Suprapubic skin (tissue), 4 donors: ENCODE measurements at regions not wholly inside any gene's neighbourhood (a gene's known extent, or its start where the extent isn't known, plus 50 kb on each side); places are given as distances from the start of the nearest gene placed in this dataset.

Source experiments
- POLR2A ChIP-seq, 2 donors: fragments of 450-650 bp; IDR thresholded peaks; one replicate each; pipeline ENCODE4 v1.6.1; 2017; ENCODE audit warnings: antibody characterized with exemption in 2 of 2, mild to moderate bottlenecking in 2 of 2, moderate library complexity in 2 of 2
- POLR2AphosphoS5 ChIP-seq, 3 donors: sonication (generic); formaldehyde crosslinking; IDR thresholded peaks; one replicate each; pipeline ENCODE4 v1.6.1; 2017; ENCODE audit warnings: antibody characterized with exemption in 3 of 3
- TF ChIP-seq, protein P1 (sequence below), 2 donors: fragments of 200-600 bp in 1 of 2; fragments of 450-650 bp in 1 of 2; sonication (generic) in 1 of 2; IDR thresholded peaks; one replicate each; pipeline ENCODE4 v1.5.1; 2016 to 2019; ENCODE audit warnings: antibody characterized with exemption in 2 of 2, mild to moderate bottlenecking in 1 of 2, moderate library complexity in 1 of 2

DNA sequence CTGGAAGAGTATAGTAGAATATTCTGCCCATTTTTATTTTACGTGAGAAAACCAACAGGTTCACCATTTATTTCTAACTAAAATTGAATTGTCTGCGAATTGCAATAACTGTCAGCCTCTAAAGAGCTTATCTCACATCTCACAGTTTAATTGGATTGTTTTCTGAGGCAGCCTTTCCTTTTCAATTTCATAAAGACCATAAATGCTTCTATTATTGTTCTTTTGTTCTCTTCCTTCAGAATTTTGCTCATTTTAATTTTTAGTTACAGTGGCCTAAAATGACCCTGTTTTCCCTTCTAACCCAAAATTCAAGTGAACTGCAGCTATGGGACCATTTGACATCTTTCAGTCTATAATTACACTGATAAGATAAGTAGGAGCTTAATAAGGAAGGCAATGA lies 147.6 kb downstream of the KLHL28 start:
- TF ChIP-seq POLR2AphosphoS5 (IDR thresholded peaks at IDR 0.05), result no peak
- TF ChIP-seq, protein P1, sequence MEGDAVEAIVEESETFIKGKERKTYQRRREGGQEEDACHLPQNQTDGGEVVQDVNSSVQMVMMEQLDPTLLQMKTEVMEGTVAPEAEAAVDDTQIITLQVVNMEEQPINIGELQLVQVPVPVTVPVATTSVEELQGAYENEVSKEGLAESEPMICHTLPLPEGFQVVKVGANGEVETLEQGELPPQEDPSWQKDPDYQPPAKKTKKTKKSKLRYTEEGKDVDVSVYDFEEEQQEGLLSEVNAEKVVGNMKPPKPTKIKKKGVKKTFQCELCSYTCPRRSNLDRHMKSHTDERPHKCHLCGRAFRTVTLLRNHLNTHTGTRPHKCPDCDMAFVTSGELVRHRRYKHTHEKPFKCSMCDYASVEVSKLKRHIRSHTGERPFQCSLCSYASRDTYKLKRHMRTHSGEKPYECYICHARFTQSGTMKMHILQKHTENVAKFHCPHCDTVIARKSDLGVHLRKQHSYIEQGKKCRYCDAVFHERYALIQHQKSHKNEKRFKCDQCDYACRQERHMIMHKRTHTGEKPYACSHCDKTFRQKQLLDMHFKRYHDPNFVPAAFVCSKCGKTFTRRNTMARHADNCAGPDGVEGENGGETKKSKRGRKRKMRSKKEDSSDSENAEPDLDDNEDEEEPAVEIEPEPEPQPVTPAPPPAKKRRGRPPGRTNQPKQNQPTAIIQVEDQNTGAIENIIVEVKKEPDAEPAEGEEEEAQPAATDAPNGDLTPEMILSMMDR (IDR thresholded peaks at IDR 0.05), result no peak
- no peak for TF ChIP-seq POLR2A (IDR thresholded peaks at IDR 0.05)
